OCI-LY7 (cell line): ENCODE measurements at regions not wholly inside any gene's neighbourhood (a gene's known extent, or its start where the extent isn't known, plus 50 kb on each side); places are given as distances from the start of the nearest gene placed in this dataset.

ENCODE experiments used
- BruUV-seq: library from RNA; stranded (reverse); fragments of 400-500 nt; replicated peaks from 2 replicates; lab custom pipeline; 2021; lab: Mats Ljungman, UMichigan
- CTCF ChIA-PET: fragments of 300-600 bp; sonication (Branson Sonifier 250); formaldehyde crosslinking; loops from one replicate; lab custom pipeline; 2022; ENCODE audit warnings: antibody characterized with exemption; ENCODE audit not compliant: unreplicated experiment; lab: Charles Lee
- POLR2A ChIA-PET: fragments of 300-600 bp; sonication (Branson Sonifier 250); formaldehyde crosslinking; loops from one replicate; lab custom pipeline; 2022; ENCODE audit warnings: antibody characterized with exemption; lab: Charles Lee
- DNase-seq: peaks from one replicate; pipeline ENCODE4 v3.0.0-alpha.2; 2015; ENCODE audit warnings: low spot score
- H2AFZ ChIP-seq: fragments of 200-600 bp; sonication (generic), shearing (Covaris generic); 2 replicates; pipeline ENCODE4 v1.6.1; 2014; ENCODE audit warnings: mild to moderate bottlenecking, antibody characterized with exemption, low read length, moderate library complexity
- H3K27ac ChIP-seq: fragments of 200-600 bp; sonication (generic); 2 replicates; pipeline ENCODE4 v1.5.1; 2014; ENCODE audit warnings: mixed run types, low read depth, mild to moderate bottlenecking, moderate library complexity, low read length, inconsistent platforms; ENCODE audit not compliant: poor library complexity, severe bottlenecking
- H3K36me3 ChIP-seq: fragments of 200-600 bp; sonication (generic); 2 replicates; pipeline ENCODE4 v1.6.1; 2014; ENCODE audit warnings: mild to moderate bottlenecking, antibody characterized with exemption, low read length, moderate library complexity, mixed read lengths; ENCODE audit not compliant: insufficient read depth
- H3K4me1 ChIP-seq: fragments of 200-600 bp; sonication (generic); 2 replicates; pipeline ENCODE4 v1.5.1; 2014; ENCODE audit warnings: mild to moderate bottlenecking, low read length; ENCODE audit not compliant: insufficient read depth, poor library complexity, severe bottlenecking
- H3K4me2 ChIP-seq: fragments of 200-600 bp; sonication (generic); 2 replicates; pipeline ENCODE4 v1.6.1; 2014; ENCODE audit warnings: mild to moderate bottlenecking, low read length
- H3K4me3 ChIP-seq: fragments of 200-600 bp; sonication (generic); 2 replicates; pipeline ENCODE4 v1.5.1; 2014; ENCODE audit warnings: mild to moderate bottlenecking, low read depth, low read length; ENCODE audit not compliant: poor library complexity, severe bottlenecking
- H3K79me2 ChIP-seq: fragments of 200-600 bp; sonication (generic); 2 replicates; pipeline ENCODE4 v1.6.1; 2016; ENCODE audit warnings: low read depth, mild to moderate bottlenecking, low read length, moderate library complexity, mixed read lengths; ENCODE audit not compliant: insufficient read depth
- H3K9me2 ChIP-seq: fragments of 200-600 bp; sonication (generic); 2 replicates; pipeline ENCODE4 v1.6.1; 2016; ENCODE audit warnings: mild to moderate bottlenecking, low read length, mixed read lengths; ENCODE audit not compliant: insufficient read depth
- H3K9me3 ChIP-seq: fragments of 200-600 bp; sonication (generic); 2 replicates; pipeline ENCODE4 v1.6.1; 2014; ENCODE audit warnings: mild to moderate bottlenecking, mixed run types, low read length, mixed read lengths
- H4K20me1 ChIP-seq: fragments of 200-600 bp; sonication (generic); 2 replicates; pipeline ENCODE4 v1.6.1; 2014; ENCODE audit warnings: mild to moderate bottlenecking, antibody characterized with exemption, low read length, moderate library complexity, mixed read lengths; ENCODE audit not compliant: insufficient read depth
- EZH2phosphoT487 ChIP-seq: fragments of 200-600 bp; sonication (generic); IDR thresholded peaks from 2 replicates; pipeline ENCODE4 v1.6.1; 2018; ENCODE audit warnings: low read depth, borderline replicate concordance, mild to moderate bottlenecking, mixed run types, antibody characterized with exemption, low read length, moderate library complexity, mixed read lengths
- intact Hi-C: fragments of 100-400 bp; cut with micrococcal nuclease; formaldehyde crosslinking; loops from one replicate; pipeline ENCODE4 v1.10.0; 2022; ENCODE audit not compliant: unreplicated experiment
- TF ChIP-seq, protein P1 (sequence below): fragments of 200-600 bp; sonication (generic); conservative IDR thresholded peaks from 2 replicates; pipeline ENCODE4 v1.5.1; 2014; ENCODE audit warnings: mild to moderate bottlenecking, antibody characterized with exemption, low read length, moderate library complexity, mixed read lengths

DNA sequence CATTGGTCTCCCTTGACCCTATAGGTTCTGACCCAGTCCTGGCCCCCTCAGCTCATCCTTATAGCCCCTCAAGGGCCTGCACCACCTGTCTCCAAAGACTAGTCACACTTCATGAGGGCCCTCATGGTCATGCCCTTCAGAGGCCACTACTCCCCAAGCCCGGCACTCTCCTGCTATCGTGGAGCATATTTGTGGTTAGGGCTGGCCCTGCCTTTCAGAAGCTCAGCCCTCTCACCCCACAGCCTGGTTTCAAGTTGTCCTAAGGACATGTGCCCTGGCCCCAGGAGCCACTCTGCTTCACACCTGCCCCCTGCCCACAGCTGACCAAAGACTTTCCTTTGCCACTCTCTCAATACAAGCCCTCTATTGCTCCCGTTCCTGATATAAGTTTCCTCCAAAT, 60.3 kb upstream of the LBX1 start:
- POLR2A ChIA-PET = interaction anchor here (0.6 kb wide), 1 partner anchor 29 kb away, joined by 3 read pairs; no protein-coding TSS in a partner anchor
- no peaks in the 10 kb centered on the region for H3K9me2 ChIP-seq
- H3K9me3 ChIP-seq = no peaks in the 10 kb centered on the region
- H3K79me2 ChIP-seq = no peaks in the 10 kb centered on the region
- no peak overlapping the region for H3K4me2 ChIP-seq
- no peak overlapping the region for H3K4me3 ChIP-seq
- TF ChIP-seq EZH2phosphoT487 = no peak
- TF ChIP-seq, protein P1, sequence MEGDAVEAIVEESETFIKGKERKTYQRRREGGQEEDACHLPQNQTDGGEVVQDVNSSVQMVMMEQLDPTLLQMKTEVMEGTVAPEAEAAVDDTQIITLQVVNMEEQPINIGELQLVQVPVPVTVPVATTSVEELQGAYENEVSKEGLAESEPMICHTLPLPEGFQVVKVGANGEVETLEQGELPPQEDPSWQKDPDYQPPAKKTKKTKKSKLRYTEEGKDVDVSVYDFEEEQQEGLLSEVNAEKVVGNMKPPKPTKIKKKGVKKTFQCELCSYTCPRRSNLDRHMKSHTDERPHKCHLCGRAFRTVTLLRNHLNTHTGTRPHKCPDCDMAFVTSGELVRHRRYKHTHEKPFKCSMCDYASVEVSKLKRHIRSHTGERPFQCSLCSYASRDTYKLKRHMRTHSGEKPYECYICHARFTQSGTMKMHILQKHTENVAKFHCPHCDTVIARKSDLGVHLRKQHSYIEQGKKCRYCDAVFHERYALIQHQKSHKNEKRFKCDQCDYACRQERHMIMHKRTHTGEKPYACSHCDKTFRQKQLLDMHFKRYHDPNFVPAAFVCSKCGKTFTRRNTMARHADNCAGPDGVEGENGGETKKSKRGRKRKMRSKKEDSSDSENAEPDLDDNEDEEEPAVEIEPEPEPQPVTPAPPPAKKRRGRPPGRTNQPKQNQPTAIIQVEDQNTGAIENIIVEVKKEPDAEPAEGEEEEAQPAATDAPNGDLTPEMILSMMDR = no peak
- no peak overlapping the region for H3K27ac ChIP-seq
- no TSS peak for BruUV-seq
- H3K36me3 ChIP-seq = no peaks in the 10 kb centered on the region
- no peak overlapping the region for H2AFZ ChIP-seq
- no peak for DNase-seq
- no peaks in the 10 kb centered on the region for H3K4me1 ChIP-seq
- no peaks in the 10 kb centered on the region for H4K20me1 ChIP-seq
- intact Hi-C loops = no loop called here
- CTCF ChIA-PET = no interaction called here

DNA sequence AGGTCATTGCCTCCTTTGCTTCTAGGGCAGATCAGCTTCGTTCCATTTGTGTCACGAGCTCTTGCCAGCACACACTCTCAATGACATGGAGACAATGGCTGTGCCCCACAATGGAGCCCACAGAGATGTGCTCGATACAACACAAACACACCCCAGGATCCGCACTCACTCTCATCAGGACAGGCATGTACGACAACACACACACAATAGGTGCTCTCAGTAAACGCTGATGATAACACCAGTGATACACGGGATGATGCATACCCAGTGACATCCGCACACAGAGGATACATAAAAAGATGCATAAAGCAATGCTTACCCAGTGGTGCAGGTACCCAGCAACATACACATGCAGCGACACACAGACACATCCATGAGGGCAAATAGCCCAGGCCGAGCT, 61.2 kb upstream of the LBX1 start:
- intact Hi-C loops = no loop called here
- no TSS peak for BruUV-seq
- H4K20me1 ChIP-seq = no peaks in the 10 kb centered on the region
- POLR2A ChIA-PET = no interaction called here
- no peaks in the 10 kb centered on the region for H3K9me3 ChIP-seq
- H3K4me3 ChIP-seq = no peak overlapping the region
- no peak overlapping the region for H3K4me2 ChIP-seq
- no peaks in the 10 kb centered on the region for H3K79me2 ChIP-seq
- no peaks in the 10 kb centered on the region for H3K9me2 ChIP-seq
- H3K4me1 ChIP-seq = no peaks in the 10 kb centered on the region
- no peaks in the 10 kb centered on the region for H3K36me3 ChIP-seq
- no peak overlapping the region for H2AFZ ChIP-seq
- CTCF ChIA-PET = no interaction called here
- TF ChIP-seq, protein P1 = no peak
- TF ChIP-seq EZH2phosphoT487 = no peak
- no peak overlapping the region for H3K27ac ChIP-seq
- DNase-seq = no peak

DNA sequence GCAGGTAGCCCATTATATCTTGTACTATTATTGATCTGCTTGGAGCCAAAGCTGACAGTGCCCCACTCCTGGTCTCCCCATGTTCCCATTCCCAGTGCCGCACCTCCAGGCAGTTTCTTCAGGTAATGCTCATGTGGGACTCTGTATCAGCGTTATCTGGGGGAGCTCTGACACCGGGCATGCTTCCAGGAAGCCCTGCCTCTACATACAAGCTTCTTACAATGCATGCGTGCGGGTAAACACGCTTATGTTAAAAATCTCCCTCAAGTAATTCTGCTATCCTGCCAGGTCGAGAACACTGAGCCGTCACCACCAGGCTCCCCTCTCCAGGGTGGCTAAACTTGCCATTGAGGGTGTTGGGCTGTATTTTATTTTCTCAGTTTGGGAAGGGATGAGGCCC, 61.6 kb upstream of the LBX1 start:
- Histone ChIP-seq H3K9me2 (no peaks in the 10 kb centered on the region), H4K20me1 (no peaks in the 10 kb centered on the region), H3K79me2 (no peaks in the 10 kb centered on the region), H3K4me2 (no peak overlapping the region), H3K4me3 (no peak overlapping the region), H3K9me3 (no peaks in the 10 kb centered on the region), H2AFZ (no peak overlapping the region), H3K36me3 (no peaks in the 10 kb centered on the region), H3K27ac (no peak overlapping the region), H3K4me1 (no peaks in the 10 kb centered on the region)
- intact Hi-C loops = no loop called here
- DNase-seq = no peak
- no TSS peak for BruUV-seq
- CTCF ChIA-PET = no interaction called here
- POLR2A ChIA-PET = no interaction called here
- TF ChIP-seq, protein P1 = no peak
- TF ChIP-seq EZH2phosphoT487 = no peak
